ENCODE measurements at regions not wholly inside any gene's neighbourhood (a gene's known extent, or its start where the extent isn't known, plus 50 kb on each side); places are given as distances from the start of the nearest gene placed in this dataset.

- Histone ChIP-seq H3K27ac (no peak overlapping the region), H3K4me1 (ENCODE audit: insufficient read depth) (no peaks in the 10 kb centered on the region), H3K27me3 (no peaks in the 10 kb centered on the region), H3K36me3 (no peaks in the 10 kb centered on the region), H3K4me3 (no peak overlapping the region), H3K9me3 (no peaks in the 10 kb centered on the region)
- intact Hi-C loops (cut with DNase I) = no loop called here
- 91 to 92% (median 92%) methylated on average over 1 of the region's 1 CpG for WGBS, 3 donors
- TF ChIP-seq CTCF (IDR thresholded peaks at IDR 0.05) = no peak
- TF ChIP-seq POLR2A (IDR thresholded peaks at IDR 0.05) = no peak
- no peak for TF ChIP-seq EP300 (IDR thresholded peaks at IDR 0.05)
- DNase-seq = no peak
These were observed 262.3 kb upstream of the SNX7 start for GRCh38 chr1:98399218-98399617.

GRCh38 chr1:98398649-98399048 is 262.9 kb upstream of the SNX7 start:
- WGBS, 3 donors = 3 to 8% (median 6%) methylated on average over 2 of the region's 2 CpGs
- intact Hi-C loops (cut with DNase I) = no loop called here

GRCh38 chr1:98398092-98398491 is 263.4 kb upstream of the SNX7 start:
- DNase-seq = no peak
- TF ChIP-seq CTCF (IDR thresholded peaks at IDR 0.05) (no peak), POLR2A (IDR thresholded peaks at IDR 0.05) (no peak), EP300 (IDR thresholded peaks at IDR 0.05) (no peak)
- Histone ChIP-seq H3K36me3 (no peaks in the 10 kb centered on the region), H3K4me3 (no peak overlapping the region), H3K4me1 (ENCODE audit: insufficient read depth) (no peaks in the 10 kb centered on the region), H3K9me3 (no peaks in the 10 kb centered on the region), H3K27me3 (no peaks in the 10 kb centered on the region), H3K27ac (no peak overlapping the region)
- intact Hi-C loops (cut with DNase I) = no loop called here

More at GRCh38 chr1:98398649-98399048, 262.9 kb upstream of the SNX7 start:
- no peak overlapping the region for H3K4me3 ChIP-seq
- no peaks in the 10 kb centered on the region for H3K4me1 ChIP-seq (ENCODE audit: insufficient read depth)
- no peaks in the 10 kb centered on the region for H3K36me3 ChIP-seq
- no peaks in the 10 kb centered on the region for H3K27me3 ChIP-seq
- DNase-seq = no peak
- no peak overlapping the region for H3K27ac ChIP-seq
- no peaks in the 10 kb centered on the region for H3K9me3 ChIP-seq
- TF ChIP-seq EP300 (IDR thresholded peaks at IDR 0.05) = no peak
- no peak for TF ChIP-seq POLR2A (IDR thresholded peaks at IDR 0.05)
- no peak for TF ChIP-seq CTCF (IDR thresholded peaks at IDR 0.05)

- TF ChIP-seq EP300 (IDR thresholded peaks at IDR 0.05) (no peak), POLR2A (IDR thresholded peaks at IDR 0.05) (no peak), CTCF (IDR thresholded peaks at IDR 0.05) (no peak)
- no peak overlapping the region for H3K4me3 ChIP-seq
- DNase-seq = no peak
- intact Hi-C loops (cut with DNase I) = no loop called here
- WGBS, 3 donors = 30 to 85% (median 82%) methylated on average over 2 of the region's 2 CpGs
- no peak overlapping the region for H3K27ac ChIP-seq
- no peaks in the 10 kb centered on the region for H3K9me3 ChIP-seq
- no peaks in the 10 kb centered on the region for H3K36me3 ChIP-seq
- H3K4me1 ChIP-seq (ENCODE audit: insufficient read depth) = no peaks in the 10 kb centered on the region
- no peaks in the 10 kb centered on the region for H3K27me3 ChIP-seq
These were observed 267.8 kb upstream of the SNX7 start for GRCh38 chr1:98393719-98394118.

- no peak for DNase-seq
- H3K4me1 ChIP-seq (ENCODE audit: insufficient read depth) = no peaks in the 10 kb centered on the region
- no peaks in the 10 kb centered on the region for H3K9me3 ChIP-seq
- H3K27me3 ChIP-seq = no peaks in the 10 kb centered on the region
- intact Hi-C loops (cut with DNase I) = no loop called here
- no peak overlapping the region for H3K4me3 ChIP-seq
- H3K36me3 ChIP-seq = no peaks in the 10 kb centered on the region
- no peak overlapping the region for H3K27ac ChIP-seq
- 93 to 98% (median 96%) methylated on average over 1 of the region's 1 CpG for WGBS, 3 donors
- TF ChIP-seq EP300 (IDR thresholded peaks at IDR 0.05) (no peak), CTCF (IDR thresholded peaks at IDR 0.05) (no peak), POLR2A (IDR thresholded peaks at IDR 0.05) (no peak)
These were observed 270.3 kb upstream of the SNX7 start for GRCh38 chr1:98391175-98391574.

Data from ovary (tissue), 7 donors.